ENCODE measurements at regions not wholly inside any gene's neighbourhood (a gene's known extent, or its start where the extent isn't known, plus 50 kb on each side); places are given as distances from the start of the nearest gene placed in this dataset.
"Not testable (repeated sequence)": the region's sequence is repeated elsewhere in the genome, so short reads cannot be mapped to it uniquely, and the experiment has no call there.

DNA sequence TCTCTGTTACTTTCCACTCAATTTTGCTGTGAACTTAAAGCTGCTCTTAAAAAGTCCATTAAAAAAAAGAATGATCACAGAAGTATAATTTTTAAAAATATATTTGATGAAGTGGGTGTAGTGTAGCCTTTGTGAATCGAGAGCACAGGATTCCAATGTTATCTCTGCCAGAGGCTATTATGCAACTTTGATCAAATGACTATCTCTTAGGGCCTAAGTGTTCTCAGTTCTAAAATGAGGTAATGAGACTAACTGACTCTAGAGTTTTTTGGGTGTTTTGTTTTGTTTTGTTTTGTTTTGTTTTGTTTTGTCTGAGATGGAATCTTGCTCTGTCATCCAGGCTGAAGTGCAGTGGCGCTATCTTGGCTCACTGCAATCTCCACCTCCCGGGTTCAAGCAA is 147.5 kb downstream of the FAM72C start:
- TF ChIP-seq EP300 (IDR thresholded peaks at IDR 0.05); POLR2A (IDR thresholded peaks at IDR 0.05; ENCODE audit: low read length); EHMT2 (IDR thresholded peaks at IDR 0.05; ENCODE audit: low read depth); JUN (IDR thresholded peaks at IDR 0.05); HOXA7 (CRISPR knock-in tag; IDR thresholded peaks at IDR 0.05); MYC (IDR thresholded peaks at IDR 0.05; ENCODE audit: borderline replicate concordance, low read length): not testable (repeated sequence)
- TF ChIP-seq, protein P1, sequence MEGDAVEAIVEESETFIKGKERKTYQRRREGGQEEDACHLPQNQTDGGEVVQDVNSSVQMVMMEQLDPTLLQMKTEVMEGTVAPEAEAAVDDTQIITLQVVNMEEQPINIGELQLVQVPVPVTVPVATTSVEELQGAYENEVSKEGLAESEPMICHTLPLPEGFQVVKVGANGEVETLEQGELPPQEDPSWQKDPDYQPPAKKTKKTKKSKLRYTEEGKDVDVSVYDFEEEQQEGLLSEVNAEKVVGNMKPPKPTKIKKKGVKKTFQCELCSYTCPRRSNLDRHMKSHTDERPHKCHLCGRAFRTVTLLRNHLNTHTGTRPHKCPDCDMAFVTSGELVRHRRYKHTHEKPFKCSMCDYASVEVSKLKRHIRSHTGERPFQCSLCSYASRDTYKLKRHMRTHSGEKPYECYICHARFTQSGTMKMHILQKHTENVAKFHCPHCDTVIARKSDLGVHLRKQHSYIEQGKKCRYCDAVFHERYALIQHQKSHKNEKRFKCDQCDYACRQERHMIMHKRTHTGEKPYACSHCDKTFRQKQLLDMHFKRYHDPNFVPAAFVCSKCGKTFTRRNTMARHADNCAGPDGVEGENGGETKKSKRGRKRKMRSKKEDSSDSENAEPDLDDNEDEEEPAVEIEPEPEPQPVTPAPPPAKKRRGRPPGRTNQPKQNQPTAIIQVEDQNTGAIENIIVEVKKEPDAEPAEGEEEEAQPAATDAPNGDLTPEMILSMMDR (IDR thresholded peaks at IDR 0.05) = not testable (repeated sequence)

All from A549 (cell line).